Ascending aorta (tissue), 2 donors: ENCODE measurements at regions not wholly inside any gene's neighbourhood (a gene's known extent, or its start where the extent isn't known, plus 50 kb on each side); places are given as distances from the start of the nearest gene placed in this dataset.

Experiments
- DNase-seq, 2 donors: peaks; one replicate each; pipeline ENCODE4 v3.0.0-alpha.2; 2019; ENCODE audit warnings: low spot score in 2 of 2
- H3K27ac ChIP-seq, 2 donors: fragments of 200-600 bp; sonication (generic); one replicate each; pipeline ENCODE4 v1.5.1; 2016 to 2017; ENCODE audit warnings: mild to moderate bottlenecking in 1 of 2
- H3K27me3 ChIP-seq: fragments of 200-600 bp; sonication (generic); one replicate; pipeline ENCODE4 v1.5.1; 2017
- H3K36me3 ChIP-seq, 2 donors: fragments of 200-600 bp; sonication (generic); one replicate each; pipeline ENCODE4 v1.5.1; 2016
- H3K4me1 ChIP-seq, 2 donors: fragments of 200-600 bp; sonication (generic); one replicate each; pipeline ENCODE4 v1.5.1; 2016 to 2017; ENCODE audit warnings: mild to moderate bottlenecking in 1 of 2
- H3K4me3 ChIP-seq, 2 donors: fragments of 200-600 bp; sonication (generic); one replicate each; pipeline ENCODE4 v1.5.1; 2016 to 2017; ENCODE audit warnings: mild to moderate bottlenecking in 1 of 2
- H3K9me3 ChIP-seq, 2 donors: fragments of 200-600 bp; sonication (generic); one replicate each; pipeline ENCODE4 v1.5.1; 2016
- CTCF ChIP-seq, 3 experiments: fragments of 200-600 bp in 2 of 3; fragments of 450-650 bp in 1 of 3; sonication (generic) in 2 of 3; IDR thresholded peaks; one replicate each; pipeline ENCODE4 v1.5.1; 2016 to 2019; ENCODE audit warnings: antibody characterized with exemption in 3 of 3, mild to moderate bottlenecking in 1 of 3, moderate library complexity in 1 of 3
- intact Hi-C: fragments of 100-400 bp; cut with DNase I; formaldehyde crosslinking; loops from one replicate; pipeline ENCODE4 v1.15.1; 2023

DNA sequence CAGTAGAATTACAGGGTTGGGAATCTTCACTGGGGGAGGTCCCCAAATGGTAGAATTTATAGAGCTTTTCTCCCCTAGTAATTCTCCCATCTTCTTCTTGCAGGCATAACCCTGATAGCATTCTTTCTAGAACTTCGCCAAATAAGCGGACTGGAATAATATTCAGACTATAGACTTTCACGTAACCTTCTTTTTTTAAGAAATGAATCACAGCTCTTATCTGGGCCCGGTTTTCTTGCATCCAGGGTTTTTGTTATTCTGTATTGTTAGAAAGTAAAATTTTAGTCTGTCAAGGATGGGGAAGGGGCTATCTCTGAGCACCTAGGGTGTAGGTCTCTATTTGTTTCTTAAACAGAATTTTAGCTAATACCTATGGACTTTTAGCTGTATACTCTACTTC lies 476.8 kb upstream of the CITED2 start:
- Histone ChIP-seq H3K4me1 (no peaks in the 10 kb centered on the region), H3K36me3 (no peaks in the 10 kb centered on the region), H3K9me3 (peaks cover 0 to 15% of the 10 kb centered on the region in 2 donors), H3K4me3 (no peak overlapping the region), H3K27ac (no peak overlapping the region), H3K27me3 (no peaks in the 10 kb centered on the region)
- intact Hi-C loops: no loop called here
- no peak for DNase-seq
- no peak for TF ChIP-seq CTCF (IDR thresholded peaks at IDR 0.05)

- Histone ChIP-seq H3K27me3 (no peaks in the 10 kb centered on the region), H3K4me1 (no peaks in the 10 kb centered on the region), H3K9me3 (peaks cover 0 to 15% of the 10 kb centered on the region in 2 donors), H3K27ac (no peak overlapping the region), H3K36me3 (no peaks in the 10 kb centered on the region), H3K4me3 (no peak overlapping the region)
- no peak for TF ChIP-seq CTCF (IDR thresholded peaks at IDR 0.05)
- DNase-seq: no peak
- intact Hi-C loops: no loop called here
Measured at GRCh38 chr6:139850512-139850911, 476.1 kb upstream of the CITED2 start.

DNA sequence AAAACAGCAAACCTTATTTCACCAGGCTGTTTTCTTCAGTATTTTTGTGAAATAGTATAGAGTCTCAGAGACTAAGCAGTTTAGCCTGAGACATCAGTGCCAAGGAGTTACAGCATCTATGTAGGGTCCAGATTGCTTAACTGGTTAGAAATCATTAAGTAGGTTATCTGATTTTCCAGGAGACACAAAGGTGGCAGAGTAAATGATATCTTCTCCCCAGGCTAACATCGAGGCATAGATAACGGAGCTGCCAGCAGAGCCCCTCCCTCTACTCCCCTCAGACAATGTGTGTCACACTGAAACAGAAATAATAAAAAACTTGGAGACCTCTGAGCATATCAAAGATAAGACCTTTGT lies 473.0 kb upstream of the CITED2 start:
- no peak for DNase-seq
- Histone ChIP-seq H3K36me3 (no peaks in the 10 kb centered on the region), H3K4me1 (no peaks in the 10 kb centered on the region), H3K4me3 (no peak overlapping the region), H3K27ac (no peak overlapping the region), H3K9me3 (peaks cover 0 to 15% of the 10 kb centered on the region in 2 donors), H3K27me3 (no peaks in the 10 kb centered on the region)
- TF ChIP-seq CTCF (IDR thresholded peaks at IDR 0.05): no peak
- intact Hi-C loops: no loop called here

- Histone ChIP-seq H3K27me3 (no peaks in the 10 kb centered on the region), H3K27ac (no peak overlapping the region), H3K4me3 (no peak overlapping the region), H3K9me3 (peaks cover 0 to 15% of the 10 kb centered on the region in 2 donors), H3K36me3 (no peaks in the 10 kb centered on the region), H3K4me1 (no peaks in the 10 kb centered on the region)
- intact Hi-C loops: no loop called here
- TF ChIP-seq CTCF (IDR thresholded peaks at IDR 0.05): no peak
- no peak for DNase-seq
Measured at GRCh38 chr6:139846538-139847456, 472.3 kb upstream of the CITED2 start.

GRCh38 chr6:139844907-139845306 lies 470.5 kb upstream of the CITED2 start:
- intact Hi-C loops: no loop called here
- no peaks in the 10 kb centered on the region for H3K4me1 ChIP-seq
- DNase-seq: no peak
- no peak overlapping the region for H3K27ac ChIP-seq
- H3K4me3 ChIP-seq: no peak overlapping the region
- no peaks in the 10 kb centered on the region for H3K9me3 ChIP-seq
- H3K36me3 ChIP-seq: no peaks in the 10 kb centered on the region
- no peaks in the 10 kb centered on the region for H3K27me3 ChIP-seq
- TF ChIP-seq CTCF (IDR thresholded peaks at IDR 0.05): no peak
